ENCODE measurements at regions not wholly inside any gene's neighbourhood (a gene's known extent, or its start where the extent isn't known, plus 50 kb on each side); places are given as distances from the start of the nearest gene placed in this dataset.

GRCh38 chr1:55650444-55650843 lies 435.3 kb upstream of the USP24 start:
- POLR2A ChIA-PET (ENCODE audit: partially characterized antibody): no interaction called here
- no peak overlapping the region for H2BK15ac ChIP-seq (ENCODE audit: low read length)
- H3K56ac ChIP-seq (replicated peaks; ENCODE audit: insufficient read length, low read depth, low read length): no peak overlapping the region
- H3K36me3 ChIP-seq (ENCODE audit: control insufficient read depth in 2 of 4, insufficient read depth in 4 of 4, low read length in 3 of 4): no peaks in the 10 kb centered on the region
- no peak overlapping the region for H2BK120ac ChIP-seq (replicated peaks; ENCODE audit: low read depth, low read length)
- no peak overlapping the region for H2AK5ac ChIP-seq (ENCODE audit: low read depth, low read length)
- H2AFZ ChIP-seq (ENCODE audit: low read length): no peak overlapping the region
- H3K4me1 ChIP-seq (replicated peaks in 1 of 4; ENCODE audit: control insufficient read depth in 3 of 4, insufficient read depth in 4 of 4, low read length in 3 of 4): no peaks in the 10 kb centered on the region
- H3K27me3 ChIP-seq (replicated peaks in 1 of 4; ENCODE audit: control insufficient read depth in 3 of 4, extremely low read depth in 1 of 4, insufficient read depth in 3 of 4, low read length in 3 of 4): no peaks in the 10 kb centered on the region
- H4K5ac ChIP-seq (ENCODE audit: insufficient read length, low read depth, low read length): no peak overlapping the region
- H4K8ac ChIP-seq (ENCODE audit: extremely low read depth, insufficient read depth, low read length): no peak overlapping the region
- no peaks in the 10 kb centered on the region for H3K23me2 ChIP-seq (ENCODE audit: low read depth, low read length)
- CTCF ChIA-PET (ENCODE audit: partially characterized antibody): interaction anchor here (1.0 kb wide), 1 partner anchor 10 kb away, joined by 4 read pairs; no protein-coding TSS in a partner anchor
- H4K91ac ChIP-seq (replicated peaks; ENCODE audit: insufficient read length, low read length): no peak overlapping the region
- H3K79me2 ChIP-seq (ENCODE audit: control insufficient read depth in 1 of 2, insufficient read depth in 2 of 2, low read length in 2 of 2): no peaks in the 10 kb centered on the region
- H3K18ac ChIP-seq (ENCODE audit: extremely low read depth, low read length): no peak overlapping the region
- H2BK20ac ChIP-seq (ENCODE audit: low read length): no peak overlapping the region
- H3K23ac ChIP-seq (ENCODE audit: insufficient read length): no peak overlapping the region
- no peak overlapping the region for H2BK12ac ChIP-seq (ENCODE audit: low read depth, low read length)
- DNase-seq (ENCODE audit: low read depth in 1 of 2, low spot score in 2 of 2): no peak
- no peak for FAIRE-seq
- no peak overlapping the region for H3K4me2 ChIP-seq (ENCODE audit: insufficient read depth in 1 of 2, low read depth in 2 of 2, low read length in 2 of 2)
- H3K79me1 ChIP-seq (ENCODE audit: low read depth, low read length): no peaks in the 10 kb centered on the region
- H3K9ac ChIP-seq (replicated peaks in 1 of 4; ENCODE audit: extremely low read depth in 1 of 4, low read depth in 3 of 4, low read length in 3 of 4): no peak overlapping the region
- no peaks in the 10 kb centered on the region for H4K20me1 ChIP-seq (replicated peaks in 1 of 2; ENCODE audit: control insufficient read depth in 1 of 2, insufficient read depth in 2 of 2, low read length in 2 of 2)
- H3K27ac ChIP-seq (ENCODE audit: low read depth, low read length): no peak overlapping the region
- no peaks in the 10 kb centered on the region for H3K9me3 ChIP-seq (ENCODE audit: insufficient read depth in 2 of 2, low read depth in 1 of 2, low read length in 1 of 2)
- no peak overlapping the region for H3K4me3 ChIP-seq (ENCODE audit: extremely low read depth in 1 of 4, insufficient read depth in 2 of 4, low read depth in 3 of 4, low read length in 4 of 4)
- no peak overlapping the region for H2BK5ac ChIP-seq (ENCODE audit: low read depth, low read length)
- 81% methylated on average over 3 of the region's 3 CpGs; no CpG with 5 or more reads in 1 of the 2 experiments for WGBS, 2 experiments (ENCODE audit: extremely low coverage in 1 of 2, insufficient coverage in 1 of 2, insufficient read length in 1 of 2, insufficient replicate concordance in 2 of 2, low coverage in 1 of 2, low lambda C conversion rate in 2 of 2, missing lambda C conversion rate in 1 of 2)
- no peak overlapping the region for H3K4ac ChIP-seq (replicated peaks; ENCODE audit: insufficient read length, low read depth, low read length)
- no peak overlapping the region for H3K14ac ChIP-seq (ENCODE audit: insufficient read length)
- TF ChIP-seq RFX5 (IDR thresholded peaks at IDR 0.05; ENCODE audit: borderline replicate concordance, low read depth, low read length) (no peak), SIX5 (IDR thresholded peaks at IDR 0.05; ENCODE audit: low read depth, low read length) (no peak), KDM1A (IDR thresholded peaks at IDR 0.05; ENCODE audit: borderline replicate concordance, low read length) (no peak)
